ENCODE measurements at regions not wholly inside any gene's neighbourhood (a gene's known extent, or its start where the extent isn't known, plus 50 kb on each side); places are given as distances from the start of the nearest gene placed in this dataset.

GRCh38 chr18:40380686-40381439 lies 1574.2 kb upstream of the PIK3C3 start:
- no peak overlapping the region for H3K27ac ChIP-seq (ENCODE audit: low read depth, low read length)
- no peaks in the 10 kb centered on the region for H3K9me3 ChIP-seq (ENCODE audit: insufficient read depth, low read length)
- no peak overlapping the region for H2AFZ ChIP-seq (ENCODE audit: low read depth, low read length, severe bottlenecking)
- H3K4me3 ChIP-seq (ENCODE audit: insufficient read depth, low read length, poor library complexity, severe bottlenecking): no peak overlapping the region
- no peaks in the 10 kb centered on the region for H3K36me3 ChIP-seq (ENCODE audit: low read length)
- no peaks in the 10 kb centered on the region for H3K27me3 ChIP-seq (ENCODE audit: low read length)
- no peak overlapping the region for H3K4me2 ChIP-seq (ENCODE audit: low read depth, low read length, poor library complexity, severe bottlenecking)
- no peak overlapping the region for H3K9ac ChIP-seq (ENCODE audit: low read length)
- H4K20me1 ChIP-seq (ENCODE audit: low read depth, low read length): no peaks in the 10 kb centered on the region
- H3K79me2 ChIP-seq (ENCODE audit: insufficient read depth, low read length): no peaks in the 10 kb centered on the region
- no peak for TF ChIP-seq CTCF (IDR thresholded peaks at IDR 0.05; ENCODE audit: insufficient read depth, low read length, poor library complexity, severe bottlenecking)
- no peak for TF ChIP-seq EZH2phosphoT487 (conservative IDR thresholded peaks at IDR 0.05; ENCODE audit: low read length)
- no peaks in the 10 kb centered on the region for H3K9me2 ChIP-seq (replicated peaks; ENCODE audit: insufficient read depth, low read length)
- no peaks in the 10 kb centered on the region for H3F3A ChIP-seq (ENCODE audit: insufficient read depth)

GRCh38 chr18:40375837-40376236 lies 1579.2 kb upstream of the PIK3C3 start:
- no peaks in the 10 kb centered on the region for H3K79me2 ChIP-seq (ENCODE audit: insufficient read depth, low read length)
- H4K20me1 ChIP-seq (ENCODE audit: low read depth, low read length): no peaks in the 10 kb centered on the region
- H3F3A ChIP-seq (ENCODE audit: insufficient read depth): no peaks in the 10 kb centered on the region
- H3K27me3 ChIP-seq (ENCODE audit: low read length): no peaks in the 10 kb centered on the region
- H3K9me2 ChIP-seq (replicated peaks; ENCODE audit: insufficient read depth, low read length): no peaks in the 10 kb centered on the region
- H3K4me2 ChIP-seq (ENCODE audit: low read depth, low read length, poor library complexity, severe bottlenecking): no peak overlapping the region
- H3K36me3 ChIP-seq (ENCODE audit: low read length): no peaks in the 10 kb centered on the region
- TF ChIP-seq CTCF (IDR thresholded peaks at IDR 0.05; ENCODE audit: insufficient read depth, low read length, poor library complexity, severe bottlenecking): no peak
- no peak for TF ChIP-seq EZH2phosphoT487 (conservative IDR thresholded peaks at IDR 0.05; ENCODE audit: low read length)
- H3K9ac ChIP-seq (ENCODE audit: low read length): no peak overlapping the region
- no peaks in the 10 kb centered on the region; the same call in 1 of the 2 replicates for H3K9me3 ChIP-seq (ENCODE audit: insufficient read depth, low read length)
- no peak overlapping the region for H3K27ac ChIP-seq (ENCODE audit: low read depth, low read length)
- H3K4me3 ChIP-seq (ENCODE audit: insufficient read depth, low read length, poor library complexity, severe bottlenecking): no peak overlapping the region
- no peak overlapping the region for H2AFZ ChIP-seq (ENCODE audit: low read depth, low read length, severe bottlenecking)

- Histone ChIP-seq H3K36me3 (ENCODE audit: low read length) (no peaks in the 10 kb centered on the region), H3K9ac (ENCODE audit: low read length) (no peak overlapping the region), H3K9me2 (replicated peaks; ENCODE audit: insufficient read depth, low read length) (no peaks in the 10 kb centered on the region), H3K4me3 (ENCODE audit: insufficient read depth, low read length, poor library complexity, severe bottlenecking) (no peak overlapping the region), H3K27ac (ENCODE audit: low read depth, low read length) (no peak overlapping the region), H4K20me1 (ENCODE audit: low read depth, low read length) (no peaks in the 10 kb centered on the region), H2AFZ (ENCODE audit: low read depth, low read length, severe bottlenecking) (no peak overlapping the region), H3K4me2 (ENCODE audit: low read depth, low read length, poor library complexity, severe bottlenecking) (no peak overlapping the region), H3K9me3 (ENCODE audit: insufficient read depth, low read length) (no peaks in the 10 kb centered on the region; the same call in 1 of the 2 replicates), H3F3A (ENCODE audit: insufficient read depth) (no peaks in the 10 kb centered on the region), H3K79me2 (ENCODE audit: insufficient read depth, low read length) (no peaks in the 10 kb centered on the region), H3K27me3 (ENCODE audit: low read length) (no peaks in the 10 kb centered on the region)
- TF ChIP-seq CTCF (IDR thresholded peaks at IDR 0.05; ENCODE audit: insufficient read depth, low read length, poor library complexity, severe bottlenecking): no peak
- TF ChIP-seq EZH2phosphoT487 (conservative IDR thresholded peaks at IDR 0.05; ENCODE audit: low read length): no peak
Measured at GRCh38 chr18:40371673-40372072, 1583.4 kb upstream of the PIK3C3 start.

All from SU-DHL-6 (cell line).